HG02981 (cell line): ENCODE measurements at regions not wholly inside any gene's neighbourhood (a gene's known extent, or its start where the extent isn't known, plus 50 kb on each side); places are given as distances from the start of the nearest gene placed in this dataset.
A peak's percentile ranks its signal among the peaks of the same experiment; 100 is the strongest.

ENCODE experiments used
- ATAC-seq: cut with Tn5 transposase; IDR thresholded peaks from one replicate; pipeline ENCODE4 v1.9.1; 2021; ENCODE audit warnings: mild to moderate bottlenecking, moderate library complexity; ENCODE audit not compliant: unreplicated experiment

GRCh38 chr6:22017272-22017671 lies 279.6 kb downstream of the PRL start:
- ATAC-seq, result no peak

GRCh38 chr6:22017766-22018165 lies 279.1 kb downstream of the PRL start:
- no peak for ATAC-seq

- no peak for ATAC-seq
These were observed 277.0 kb downstream of the PRL start for GRCh38 chr6:22019857-22020256.

GRCh38 chr6:22020299-22021003 lies 276.4 kb downstream of the PRL start:
- ATAC-seq, result no peak

- ATAC-seq, result no peak
These were observed 274.9 kb downstream of the PRL start for GRCh38 chr6:22021966-22022365.

- no peak for ATAC-seq
These were observed 272.9 kb downstream of the PRL start for GRCh38 chr6:22023937-22024336.

GRCh38 chr6:22024973-22025467 lies 271.8 kb downstream of the PRL start:
- peak; percentile 36 for ATAC-seq

- peak; percentile 60 for ATAC-seq
These were observed 271.2 kb downstream of the PRL start for GRCh38 chr6:22025468-22026163.

- ATAC-seq, result peak; percentile 13
These were observed 270.6 kb downstream of the PRL start for GRCh38 chr6:22026164-22026678.

- ATAC-seq, result no peak
These were observed 269.7 kb downstream of the PRL start for GRCh38 chr6:22027040-22027725.

- ATAC-seq, result no peak
These were observed 268.3 kb downstream of the PRL start for GRCh38 chr6:22028403-22029090.

- no peak for ATAC-seq
These were observed 267.7 kb downstream of the PRL start for GRCh38 chr6:22029171-22029570.

- ATAC-seq, result no peak
These were observed 265.9 kb downstream of the PRL start for GRCh38 chr6:22030730-22031619.

- no peak for ATAC-seq
These were observed 261.1 kb downstream of the PRL start for GRCh38 chr6:22035690-22036089.

- ATAC-seq, result no peak
These were observed 260.6 kb downstream of the PRL start for GRCh38 chr6:22036275-22036674.

- no peak for ATAC-seq
These were observed 260.1 kb downstream of the PRL start for GRCh38 chr6:22036699-22037098.

GRCh38 chr6:22041797-22042480 lies 254.9 kb downstream of the PRL start:
- no peak for ATAC-seq

GRCh38 chr6:22042706-22043105 lies 254.1 kb downstream of the PRL start:
- no peak for ATAC-seq

- ATAC-seq, result no peak
These were observed 253.4 kb downstream of the PRL start for GRCh38 chr6:22043284-22043962.
